Activated naive CD8-positive, alpha-beta T cell treated with anti-CD3 and anti-CD28 coated beads, Interleukin-2, amount 50 U/mL, for 24 hours (primary cell): ENCODE measurements at regions not wholly inside any gene's neighbourhood (a gene's known extent, or its start where the extent isn't known, plus 50 kb on each side); places are given as distances from the start of the nearest gene placed in this dataset.
"Not testable (repeated sequence)": the region's sequence is repeated elsewhere in the genome, so short reads cannot be mapped to it uniquely, and the experiment has no call there.

Experiments
- ATAC-seq: fragments of 150-1000 bp; cut with Tn5 transposase; one replicate; pipeline ENCODE4 v1.10.0; 2021
- DNase-seq: peaks from one replicate; pipeline ENCODE4 v3.0.0; 2021
- H3K27ac Mint-ChIP-seq: one replicate; pipeline ENCODE4 v1.8.0; 2021; ENCODE audit warnings: mild to moderate bottlenecking, mixed read lengths
- H3K27me3 Mint-ChIP-seq: one replicate; pipeline ENCODE4 v1.8.0; 2021; ENCODE audit warnings: mixed read lengths
- H3K36me3 Mint-ChIP-seq: one replicate; pipeline ENCODE4 v1.8.0; 2021; ENCODE audit warnings: low read depth, mixed read lengths
- H3K4me1 Mint-ChIP-seq: one replicate; pipeline ENCODE4 v1.8.0; 2021; ENCODE audit warnings: mixed read lengths
- H3K4me3 Mint-ChIP-seq: one replicate; pipeline ENCODE4 v1.8.0; 2021; ENCODE audit warnings: mild to moderate bottlenecking, moderate library complexity, mixed read lengths
- H3K9me3 Mint-ChIP-seq: one replicate; pipeline ENCODE4 v1.8.0; 2021; ENCODE audit warnings: mixed read lengths

DNA sequence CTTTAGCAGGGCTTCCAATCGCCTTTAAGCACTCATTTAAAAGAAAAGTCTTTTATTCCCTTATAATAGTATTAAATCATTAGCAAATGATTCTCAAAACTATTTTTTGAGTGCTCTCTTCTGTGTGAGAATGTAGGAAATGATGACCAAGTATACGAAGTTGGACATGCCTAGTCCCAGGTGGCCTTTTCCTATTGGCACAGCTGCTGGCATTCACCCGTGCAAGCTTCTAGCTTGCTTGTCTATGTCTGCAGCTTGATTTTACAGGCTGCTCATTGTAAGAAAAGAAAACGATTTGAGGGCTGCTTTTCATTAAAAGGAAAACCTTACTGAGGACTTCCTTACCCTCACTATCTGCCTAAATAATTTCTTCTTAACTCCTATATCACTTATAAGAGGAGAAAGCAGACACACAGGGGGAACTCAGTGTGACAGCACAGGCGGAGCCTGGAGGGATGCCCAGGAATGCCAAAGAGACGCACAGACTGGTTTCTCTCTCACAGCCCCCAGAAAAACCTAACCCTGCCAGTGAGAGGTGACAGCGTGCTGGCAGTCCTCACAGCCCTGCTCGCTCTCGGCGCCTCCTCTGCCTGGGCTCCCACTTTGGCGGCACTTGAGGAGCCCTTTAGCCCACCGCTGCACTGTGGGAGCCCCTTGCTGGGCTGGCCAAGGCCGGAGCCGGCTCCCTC, 102.7 kb upstream of the ETV6 start:
- not testable (repeated sequence) for ATAC-seq, H3K27me3 Mint-ChIP-seq, H3K4me3 Mint-ChIP-seq, H3K9me3 Mint-ChIP-seq, H3K36me3 Mint-ChIP-seq, H3K27ac Mint-ChIP-seq, DNase-seq
- peaks cover 40% of the 10 kb centered on the region for H3K4me1 Mint-ChIP-seq

DNA sequence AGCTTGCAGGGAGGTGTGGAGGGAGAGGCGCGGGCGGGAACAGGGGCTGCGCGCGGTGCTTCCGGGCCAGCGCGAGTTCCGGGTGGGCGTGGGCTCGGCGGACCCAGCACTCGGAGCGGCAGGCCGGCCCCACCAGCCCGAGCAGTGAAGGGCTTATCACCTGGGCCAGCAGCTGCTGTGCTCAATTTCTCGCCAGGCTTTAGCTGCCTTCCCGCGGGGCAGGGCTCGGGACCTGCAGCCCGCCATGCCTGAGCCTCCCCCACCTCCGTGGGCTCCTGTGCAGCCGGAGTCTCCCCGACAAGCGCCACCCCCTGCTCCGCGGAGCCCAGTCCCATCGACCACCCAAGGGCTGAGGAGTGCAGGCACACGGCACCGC, 102.2 kb upstream of the ETV6 start:
- not testable (repeated sequence) for H3K27me3 Mint-ChIP-seq, H3K36me3 Mint-ChIP-seq, ATAC-seq, DNase-seq, H3K27ac Mint-ChIP-seq, H3K9me3 Mint-ChIP-seq, H3K4me3 Mint-ChIP-seq
- peaks cover 40% of the 10 kb centered on the region for H3K4me1 Mint-ChIP-seq

DNA sequence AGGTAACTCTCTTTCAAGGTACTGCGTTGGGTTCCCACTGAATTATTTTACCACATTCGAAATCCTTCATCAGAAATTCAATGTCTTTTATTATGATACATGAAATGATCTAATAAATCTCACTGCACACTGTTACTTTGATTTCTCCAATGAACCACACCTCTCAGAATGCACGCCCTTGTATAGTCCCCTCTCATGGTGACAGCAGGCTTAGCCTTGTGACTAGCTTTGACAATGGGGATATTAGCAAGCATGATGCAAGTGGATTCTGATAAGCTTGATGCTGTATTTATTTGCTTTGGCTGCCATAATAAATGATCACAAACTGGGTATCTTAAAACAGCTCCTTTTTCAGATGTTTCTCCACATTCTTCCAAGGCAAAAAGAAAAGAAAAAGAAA, 100.4 kb upstream of the ETV6 start:
- H3K4me1 Mint-ChIP-seq: peaks cover 43% of the 10 kb centered on the region
- H3K27me3 Mint-ChIP-seq: no peaks in the 10 kb centered on the region

DNA sequence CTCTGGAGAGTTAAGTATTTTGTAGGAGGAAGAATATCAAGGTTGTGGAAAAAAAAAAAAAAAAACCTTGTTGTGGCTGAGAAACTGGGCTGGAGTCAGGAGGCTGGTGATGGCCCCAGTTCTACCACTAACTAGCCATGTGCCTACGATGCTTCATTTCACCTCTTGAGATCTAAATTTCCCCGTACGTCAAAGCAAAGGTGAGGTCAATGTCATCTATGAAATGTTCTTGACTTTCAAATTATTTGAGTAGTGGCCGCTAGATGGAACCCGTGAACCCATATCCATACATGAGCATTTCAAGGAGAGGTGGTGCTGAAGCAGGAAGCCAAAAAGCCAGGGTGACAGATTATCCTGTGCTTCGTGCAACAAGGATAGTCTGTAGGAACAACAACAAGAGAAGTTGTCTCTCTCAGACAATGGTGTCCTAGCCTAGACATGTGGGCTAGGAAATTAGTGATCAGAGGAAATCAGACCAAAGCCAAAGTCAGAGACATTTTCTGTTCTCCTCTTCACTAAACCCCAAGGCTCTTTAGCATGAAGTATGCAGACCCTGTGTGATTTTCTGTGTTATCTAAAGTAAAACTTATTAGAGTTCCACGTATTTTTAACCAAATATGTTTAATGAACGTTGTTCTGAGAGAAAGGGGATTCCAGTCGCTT, 95.5 kb upstream of the ETV6 start:
- Mint-ChIP-seq H3K9me3 (no peaks in the 10 kb centered on the region), H3K4me1 (peaks cover 21% of the 10 kb centered on the region), H3K4me3 (no peak overlapping the region), H3K27ac (no peak overlapping the region), H3K36me3 (no peaks in the 10 kb centered on the region), H3K27me3 (no peaks in the 10 kb centered on the region)
- DNase-seq (peak; percentile 53), ATAC-seq (peak; percentile 55)

More for the DNA sequence above, 100.4 kb upstream of the ETV6 start:
- H3K27ac Mint-ChIP-seq: no peak overlapping the region
- no peaks in the 10 kb centered on the region for H3K9me3 Mint-ChIP-seq
- DNase-seq (no peak), ATAC-seq (no peak)
- no peak overlapping the region for H3K4me3 Mint-ChIP-seq
- no peaks in the 10 kb centered on the region for H3K36me3 Mint-ChIP-seq

DNA sequence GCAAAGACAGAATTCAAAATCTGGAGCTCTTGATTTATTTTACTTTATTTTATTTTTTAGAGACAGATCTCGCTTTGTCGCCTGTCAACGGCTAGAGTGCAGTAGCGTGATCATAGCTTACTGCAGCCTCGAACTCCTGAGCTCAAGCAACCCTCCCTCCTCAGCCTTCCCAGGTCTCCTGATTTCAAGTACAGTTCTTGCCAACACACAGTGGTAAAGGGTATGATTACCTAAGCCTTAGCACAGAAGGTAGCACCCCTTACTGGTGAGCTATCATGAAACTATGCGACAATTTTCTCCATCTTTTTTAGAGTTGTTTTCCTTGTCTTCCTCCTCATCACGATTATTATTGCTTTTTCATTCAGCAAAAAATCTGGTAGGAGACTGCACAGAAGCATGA, 94.3 kb upstream of the ETV6 start:
- no peak overlapping the region for H3K4me3 Mint-ChIP-seq

DNA sequence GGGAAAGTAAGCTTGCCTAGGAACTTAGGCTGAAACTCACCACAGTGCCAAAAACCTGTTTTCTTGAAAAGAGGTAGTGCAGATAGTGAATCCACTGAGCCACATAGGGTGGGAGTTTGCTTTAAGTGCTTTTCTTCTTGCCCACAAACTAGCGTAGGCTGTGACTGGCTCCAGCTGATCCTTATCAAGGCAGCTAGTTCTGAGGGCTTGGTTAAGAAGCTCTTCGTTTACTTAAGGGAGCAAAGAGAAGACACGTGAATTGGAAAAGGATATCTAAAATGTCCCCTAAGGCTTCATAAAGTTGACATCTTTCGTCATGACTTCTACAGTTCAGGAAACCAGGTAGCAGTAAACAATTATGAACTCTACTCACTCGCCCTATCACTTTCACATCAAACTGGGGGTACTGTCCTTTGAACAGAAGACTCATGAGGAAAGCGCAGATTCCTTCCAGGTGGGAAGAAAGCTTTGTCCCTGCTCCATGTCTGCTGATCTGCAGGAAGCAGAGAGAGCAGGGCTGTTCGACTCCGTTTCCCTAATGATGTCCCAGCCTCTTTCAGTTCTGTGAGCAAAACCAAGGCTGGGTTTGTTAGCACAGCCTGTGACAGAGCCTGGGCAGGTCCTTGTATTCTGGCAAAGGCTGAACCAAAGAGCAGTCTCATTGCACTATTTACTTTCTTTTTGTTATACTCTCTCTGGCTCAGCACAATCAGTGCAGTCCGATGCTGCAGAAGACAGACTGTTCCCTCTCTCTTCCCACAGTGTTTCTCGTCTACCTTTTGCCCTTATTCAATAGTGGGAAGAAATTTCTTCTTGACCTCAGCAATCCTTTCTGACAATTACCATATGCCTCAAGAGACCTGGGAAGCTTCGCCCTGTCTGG, 93.5 kb upstream of the ETV6 start:
- H3K27ac Mint-ChIP-seq: no peak overlapping the region
- peaks cover 21% of the 10 kb centered on the region for H3K4me1 Mint-ChIP-seq
- no peak overlapping the region for H3K4me3 Mint-ChIP-seq
- peak; percentile 82 for ATAC-seq
- H3K27me3 Mint-ChIP-seq: no peaks in the 10 kb centered on the region
- H3K36me3 Mint-ChIP-seq: no peaks in the 10 kb centered on the region
- H3K9me3 Mint-ChIP-seq: no peaks in the 10 kb centered on the region
- DNase-seq: no peak

More for the DNA sequence above, 94.3 kb upstream of the ETV6 start:
- Mint-ChIP-seq H3K4me1 (peaks cover 21% of the 10 kb centered on the region), H3K9me3 (no peaks in the 10 kb centered on the region), H3K27ac (no peak overlapping the region), H3K36me3 (no peaks in the 10 kb centered on the region), H3K27me3 (no peaks in the 10 kb centered on the region)
- DNase-seq (no peak), ATAC-seq (no peak)

DNA sequence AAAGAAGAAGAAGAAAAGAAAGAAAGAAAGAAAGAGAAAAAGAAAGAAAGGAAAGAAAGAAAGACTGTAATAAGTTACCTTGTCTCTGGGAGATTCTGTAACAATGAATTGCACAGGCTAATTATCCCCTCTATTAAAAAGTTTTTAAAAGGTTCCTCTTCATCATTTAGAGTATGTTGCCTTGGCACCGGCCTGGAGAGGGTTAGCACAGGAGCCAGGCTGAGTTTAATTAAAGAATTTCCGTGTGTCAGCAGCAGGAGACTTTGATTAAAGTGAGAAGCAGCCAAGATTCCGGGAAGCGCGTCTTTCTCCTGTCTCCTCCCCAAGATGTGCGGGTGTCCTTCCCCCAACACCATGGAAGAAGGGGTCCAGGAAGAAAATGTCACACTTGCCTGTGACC, 92.8 kb upstream of the ETV6 start:
- Mint-ChIP-seq H3K36me3 (no peaks in the 10 kb centered on the region), H3K27me3 (no peaks in the 10 kb centered on the region), H3K9me3 (no peaks in the 10 kb centered on the region), H3K4me3 (no peak overlapping the region), H3K4me1 (peaks cover 24% of the 10 kb centered on the region), H3K27ac (no peak overlapping the region)
- ATAC-seq (no peak), DNase-seq (no peak)

DNA sequence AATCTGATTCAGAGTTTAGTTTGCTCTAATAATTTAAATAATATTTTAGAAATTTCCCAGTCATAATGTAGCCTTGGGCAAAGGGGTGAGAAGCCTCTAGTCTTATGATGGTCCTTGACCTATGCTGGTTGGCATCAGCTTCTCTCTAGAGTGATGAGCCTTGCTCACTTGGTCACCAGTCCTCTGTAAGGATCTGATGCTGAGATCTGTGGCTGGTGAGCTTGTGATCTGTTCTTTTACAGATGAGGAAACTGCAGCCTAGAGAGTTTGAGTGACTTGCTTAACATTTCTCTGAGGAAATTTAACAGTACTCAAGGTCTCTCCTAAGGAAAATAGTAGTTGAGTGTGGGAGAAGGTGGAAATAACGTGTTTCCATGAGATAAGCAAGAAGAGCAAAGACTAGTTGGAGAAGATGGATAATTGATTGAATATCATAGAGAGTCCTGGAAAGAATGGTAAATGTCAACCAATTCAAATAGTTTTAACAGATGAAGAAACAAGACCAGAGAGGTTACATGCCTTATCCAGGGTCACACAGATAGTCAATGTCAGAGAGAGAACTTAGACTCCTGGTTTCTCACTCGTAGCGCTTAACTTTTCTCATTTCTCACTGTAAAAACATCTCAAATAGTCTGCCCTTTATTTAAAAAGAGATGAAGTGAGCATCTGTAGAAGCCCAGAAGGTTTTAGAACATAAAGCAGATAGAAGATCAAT, 89.7 kb upstream of the ETV6 start:
- Mint-ChIP-seq H3K4me1 (peaks cover 15% of the 10 kb centered on the region), H3K4me3 (no peak overlapping the region), H3K36me3 (no peaks in the 10 kb centered on the region), H3K9me3 (no peaks in the 10 kb centered on the region), H3K27me3 (no peaks in the 10 kb centered on the region), H3K27ac (no peak overlapping the region)
- ATAC-seq (no peak), DNase-seq (no peak)

DNA sequence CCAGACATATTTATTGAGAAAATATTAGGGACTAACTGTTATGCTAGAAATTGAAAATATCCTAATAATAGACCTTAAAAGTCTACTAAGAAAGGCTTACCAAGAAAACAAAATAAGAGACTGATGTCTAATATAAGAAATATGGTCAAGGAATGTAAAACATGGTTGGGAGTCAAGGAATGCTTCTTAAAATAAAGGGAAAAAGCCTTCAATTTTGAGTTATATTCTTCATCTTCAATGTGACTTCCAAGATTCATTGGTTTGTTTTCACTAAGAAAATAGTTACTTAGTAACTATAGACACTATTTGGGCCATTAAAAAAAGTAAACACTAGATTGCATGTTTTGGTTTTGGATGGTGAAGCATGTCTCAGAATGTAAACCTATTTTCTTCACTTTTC, 88.1 kb upstream of the ETV6 start:
- no peak for DNase-seq
- H3K9me3 Mint-ChIP-seq: no peaks in the 10 kb centered on the region
- peaks cover 4% of the 10 kb centered on the region for H3K4me1 Mint-ChIP-seq
- no peak overlapping the region for H3K27ac Mint-ChIP-seq
- no peaks in the 10 kb centered on the region for H3K36me3 Mint-ChIP-seq
- ATAC-seq: no peak
- H3K27me3 Mint-ChIP-seq: no peaks in the 10 kb centered on the region
- H3K4me3 Mint-ChIP-seq: no peak overlapping the region

DNA sequence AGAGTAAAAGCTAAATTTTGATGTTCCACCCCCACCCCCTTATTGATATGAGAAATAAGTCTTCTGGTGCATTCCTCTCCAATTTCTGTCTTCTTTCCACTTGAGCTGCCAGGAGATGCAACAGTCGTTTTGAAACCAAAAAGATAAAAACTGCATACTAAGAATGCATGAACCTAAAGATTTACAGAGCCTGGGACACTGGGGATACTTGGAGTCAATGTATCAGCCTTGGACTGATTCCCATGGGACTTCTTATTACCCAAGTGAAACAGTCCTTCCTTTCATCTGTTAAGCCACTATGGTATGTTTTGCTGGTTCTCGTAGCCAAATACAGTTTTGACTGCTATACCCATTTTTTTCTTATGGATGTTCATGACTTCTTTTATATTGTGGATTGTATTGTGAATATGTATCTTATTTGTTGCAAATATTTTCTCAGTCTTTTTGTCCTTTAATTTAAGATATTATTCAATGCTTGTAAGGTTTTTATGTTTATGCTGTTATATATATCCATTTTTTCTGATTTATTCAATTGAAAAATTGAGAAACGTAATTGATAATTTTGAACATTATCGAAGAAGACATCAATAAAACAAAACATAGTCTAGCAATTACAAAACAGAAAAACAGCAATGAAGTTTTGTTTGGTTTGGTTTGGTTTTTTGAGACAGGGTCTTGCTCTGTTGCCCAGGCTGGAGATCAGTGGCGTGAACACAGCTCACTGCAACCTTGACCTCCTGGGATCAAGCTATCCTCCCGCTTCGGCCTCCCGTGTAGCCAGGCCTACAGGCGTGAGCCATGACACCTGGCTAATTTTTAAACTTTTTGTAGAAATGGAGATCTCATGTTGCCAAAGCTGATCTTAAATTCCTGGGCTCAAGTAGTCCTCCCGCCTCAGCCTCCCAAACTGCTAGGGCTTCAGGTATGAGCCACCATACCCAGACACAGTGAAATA, 85.4 kb upstream of the ETV6 start:
- DNase-seq: no peak
- H3K4me3 Mint-ChIP-seq: no peak overlapping the region
- H3K27ac Mint-ChIP-seq: no peak overlapping the region
- ATAC-seq: no peak
- peaks cover 2% of the 10 kb centered on the region for H3K36me3 Mint-ChIP-seq
- no peaks in the 10 kb centered on the region for H3K27me3 Mint-ChIP-seq
- H3K4me1 Mint-ChIP-seq: peaks cover 4% of the 10 kb centered on the region
- peaks cover 3% of the 10 kb centered on the region for H3K9me3 Mint-ChIP-seq

DNA sequence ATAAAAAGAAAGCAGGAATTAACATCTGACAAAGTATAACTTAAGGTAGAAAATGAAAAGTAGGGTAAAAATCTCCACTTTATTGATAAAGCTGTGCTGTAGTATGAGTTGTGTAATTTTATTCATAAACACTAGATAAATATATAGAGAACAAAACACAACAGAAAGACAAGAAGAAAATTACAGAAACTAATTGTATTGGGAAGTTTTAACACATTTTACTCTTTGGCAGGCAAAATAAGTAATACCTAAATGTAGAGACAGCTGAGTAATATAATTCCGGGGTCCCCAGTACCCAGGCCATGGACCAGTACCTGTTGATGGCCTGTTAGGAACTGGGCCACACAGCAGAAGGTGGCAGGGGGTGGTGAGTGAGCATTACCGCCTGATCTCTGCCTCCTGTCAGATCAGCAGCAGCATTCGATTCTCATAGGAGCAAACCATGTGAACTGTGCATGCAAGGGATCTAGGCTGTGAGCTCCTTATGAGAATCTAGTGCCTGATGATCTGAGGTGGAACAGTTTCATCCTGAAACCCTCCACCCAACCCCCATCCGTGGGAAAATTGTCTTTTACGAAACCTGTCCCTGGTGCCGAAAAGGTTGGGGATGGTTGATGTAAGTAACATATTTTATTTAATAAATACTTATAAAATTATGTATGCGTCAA, 84.4 kb upstream of the ETV6 start:
- no peak for ATAC-seq
- H3K27ac Mint-ChIP-seq: no peak overlapping the region
- DNase-seq: no peak
- H3K27me3 Mint-ChIP-seq: no peaks in the 10 kb centered on the region
- peaks cover 4% of the 10 kb centered on the region for H3K4me1 Mint-ChIP-seq
- H3K9me3 Mint-ChIP-seq: peaks cover 3% of the 10 kb centered on the region
- H3K36me3 Mint-ChIP-seq: peaks cover 2% of the 10 kb centered on the region
- no peak overlapping the region for H3K4me3 Mint-ChIP-seq

DNA sequence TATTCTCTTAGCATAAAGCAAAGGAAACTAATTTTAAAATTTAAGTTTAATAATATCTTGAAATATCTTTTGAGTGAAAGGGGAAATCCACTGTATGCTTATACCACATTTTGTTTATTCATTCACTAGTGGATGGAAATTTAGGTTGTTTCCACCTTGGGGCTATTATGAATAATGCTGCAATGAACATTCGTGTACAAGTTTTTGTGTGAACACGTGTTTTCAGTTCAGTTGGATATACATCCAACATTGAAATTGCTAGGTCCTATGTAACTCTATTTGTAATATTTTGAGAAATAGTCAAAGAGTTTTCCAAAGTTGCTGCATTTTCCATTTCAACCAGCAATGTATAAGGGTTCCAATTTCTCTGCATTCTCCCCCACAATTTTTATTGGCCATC, 83.7 kb upstream of the ETV6 start:
- Mint-ChIP-seq H3K36me3 (peaks cover 2% of the 10 kb centered on the region), H3K9me3 (peaks cover 3% of the 10 kb centered on the region), H3K4me3 (no peak overlapping the region), H3K27me3 (no peaks in the 10 kb centered on the region), H3K4me1 (peaks cover 4% of the 10 kb centered on the region), H3K27ac (no peak overlapping the region)
- DNase-seq: no peak
- ATAC-seq: no peak

DNA sequence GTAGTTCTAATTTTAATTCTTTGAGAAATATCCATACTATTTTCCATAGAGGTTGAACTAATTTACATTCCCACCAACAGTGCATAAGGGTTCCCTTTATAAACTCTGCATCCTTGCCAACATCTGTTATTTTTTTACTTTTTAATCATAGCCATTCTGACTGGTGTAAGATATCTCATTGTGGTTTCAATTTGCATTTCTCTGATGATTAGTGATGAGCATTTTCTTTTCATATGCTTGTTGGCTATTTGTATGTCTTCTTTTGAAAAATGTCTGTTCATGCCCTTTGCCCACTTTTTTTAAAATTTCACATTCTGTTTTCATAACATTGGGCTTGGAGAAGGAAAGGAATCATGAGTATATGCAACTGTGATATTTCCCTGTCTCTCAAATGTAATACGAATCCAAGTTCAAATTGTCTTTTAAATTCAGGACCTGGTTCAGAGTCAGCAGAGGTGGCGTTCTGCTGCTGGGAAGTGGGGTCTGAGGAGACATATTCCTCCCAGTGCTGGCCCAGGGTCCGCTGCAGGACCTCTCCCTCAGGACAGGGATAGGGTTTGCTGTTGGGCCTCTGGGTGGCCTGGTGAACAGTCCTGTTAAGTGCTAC, 81.2 kb upstream of the ETV6 start:
- Mint-ChIP-seq H3K27me3 (no peaks in the 10 kb centered on the region), H3K4me1 (no peaks in the 10 kb centered on the region), H3K4me3 (no peak overlapping the region), H3K36me3 (peaks cover 2% of the 10 kb centered on the region), H3K27ac (no peak overlapping the region), H3K9me3 (peaks cover 3% of the 10 kb centered on the region)
- ATAC-seq (no peak), DNase-seq (no peak)
